Testis (tissue), 2 donors: ENCODE measurements at regions not wholly inside any gene's neighbourhood (a gene's known extent, or its start where the extent isn't known, plus 50 kb on each side); places are given as distances from the start of the nearest gene placed in this dataset.

Experiments
- POLR2A ChIP-seq: fragments of 450-650 bp; IDR thresholded peaks from one replicate; pipeline ENCODE4 v1.6.1; 2017; ENCODE audit warnings: antibody characterized with exemption, mild to moderate bottlenecking, moderate library complexity
- TF ChIP-seq, protein P1 (sequence below), 3 experiments: fragments of 450-650 bp in 2 of 3; fragments of 200-600 bp in 1 of 3; sonication (generic) in 1 of 3; IDR thresholded peaks; one replicate each; pipeline ENCODE4 v1.5.1; 2016 to 2019; ENCODE audit warnings: antibody characterized with exemption in 3 of 3, mild to moderate bottlenecking in 2 of 3, moderate library complexity in 1 of 3

DNA sequence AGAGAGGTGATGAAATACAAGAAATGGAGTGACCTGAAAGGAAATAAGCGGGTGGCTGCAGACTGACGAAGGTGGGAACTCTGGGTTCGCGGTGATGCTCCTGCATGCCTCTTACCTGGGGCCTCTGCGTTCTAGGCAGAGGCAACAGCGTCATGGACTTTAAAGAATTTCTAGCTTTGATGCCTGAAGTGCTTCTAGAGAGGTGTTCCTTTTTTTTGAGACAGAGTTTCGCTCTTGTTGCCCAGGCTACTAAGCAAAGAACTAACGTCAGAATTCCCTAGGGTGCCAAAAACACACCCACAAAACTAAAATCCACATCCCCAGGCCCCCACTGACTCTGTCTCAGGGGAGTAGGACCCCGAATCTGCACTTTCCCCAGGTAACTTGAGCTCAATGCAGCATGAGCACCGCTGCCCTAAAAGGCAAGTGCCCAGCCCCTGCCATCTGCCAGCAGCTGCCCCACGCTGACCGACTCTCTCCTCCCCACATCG is 110.5 kb upstream of the ID2 start:
- TF ChIP-seq, protein P1, sequence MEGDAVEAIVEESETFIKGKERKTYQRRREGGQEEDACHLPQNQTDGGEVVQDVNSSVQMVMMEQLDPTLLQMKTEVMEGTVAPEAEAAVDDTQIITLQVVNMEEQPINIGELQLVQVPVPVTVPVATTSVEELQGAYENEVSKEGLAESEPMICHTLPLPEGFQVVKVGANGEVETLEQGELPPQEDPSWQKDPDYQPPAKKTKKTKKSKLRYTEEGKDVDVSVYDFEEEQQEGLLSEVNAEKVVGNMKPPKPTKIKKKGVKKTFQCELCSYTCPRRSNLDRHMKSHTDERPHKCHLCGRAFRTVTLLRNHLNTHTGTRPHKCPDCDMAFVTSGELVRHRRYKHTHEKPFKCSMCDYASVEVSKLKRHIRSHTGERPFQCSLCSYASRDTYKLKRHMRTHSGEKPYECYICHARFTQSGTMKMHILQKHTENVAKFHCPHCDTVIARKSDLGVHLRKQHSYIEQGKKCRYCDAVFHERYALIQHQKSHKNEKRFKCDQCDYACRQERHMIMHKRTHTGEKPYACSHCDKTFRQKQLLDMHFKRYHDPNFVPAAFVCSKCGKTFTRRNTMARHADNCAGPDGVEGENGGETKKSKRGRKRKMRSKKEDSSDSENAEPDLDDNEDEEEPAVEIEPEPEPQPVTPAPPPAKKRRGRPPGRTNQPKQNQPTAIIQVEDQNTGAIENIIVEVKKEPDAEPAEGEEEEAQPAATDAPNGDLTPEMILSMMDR (IDR thresholded peaks at IDR 0.05): no peak
- no peak for TF ChIP-seq POLR2A
